ENCODE measurements at regions not wholly inside any gene's neighbourhood (a gene's known extent, or its start where the extent isn't known, plus 50 kb on each side); places are given as distances from the start of the nearest gene placed in this dataset.
A peak's percentile ranks its signal among the peaks of the same experiment; 100 is the strongest.

DNA sequence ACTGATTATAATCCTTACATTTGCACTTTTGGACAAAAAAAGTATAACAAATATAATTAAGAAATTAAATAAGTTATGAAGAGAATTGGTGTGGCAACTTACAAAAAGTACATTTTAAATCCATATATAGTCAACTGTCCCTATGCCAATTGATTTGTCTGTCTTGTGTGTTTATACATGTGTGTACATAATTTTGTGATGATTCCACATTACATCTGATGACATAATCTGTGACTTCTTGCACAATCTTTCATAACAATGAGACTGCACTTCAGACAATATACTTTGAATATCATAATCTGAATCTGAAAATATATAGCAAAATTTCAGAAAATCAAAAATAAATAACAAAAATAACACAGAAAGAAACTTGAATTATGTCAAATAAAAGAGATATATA lies 953.4 kb downstream of the FAT4 start:
- ATAC-seq (ENCODE audit: low FRiP score) (no peak), DNase-seq (no peak)
- Histone ChIP-seq H3K36me3 (ENCODE audit: control insufficient read depth in 1 of 2, insufficient read depth in 2 of 2, low read length in 1 of 2) (no peaks in the 10 kb centered on the region), H3K4me3 (ENCODE audit: low read length in 2 of 2) (no peak overlapping the region), H3K27ac (ENCODE audit: low read depth in 1 of 2, low read length in 2 of 2) (no peak overlapping the region), H3K27me3 (ENCODE audit: control insufficient read depth in 1 of 2, insufficient read depth in 2 of 2, low read length in 1 of 2) (no peaks in the 10 kb centered on the region), H3K9me3 (ENCODE audit: control insufficient read depth, low read length) (no peaks in the 10 kb centered on the region), H3K4me1 (ENCODE audit: control insufficient read depth in 1 of 2, insufficient read depth in 2 of 2, low read length in 2 of 2) (no peaks in the 10 kb centered on the region)
- intact Hi-C loops (cut with DNase I): no loop called here

DNA sequence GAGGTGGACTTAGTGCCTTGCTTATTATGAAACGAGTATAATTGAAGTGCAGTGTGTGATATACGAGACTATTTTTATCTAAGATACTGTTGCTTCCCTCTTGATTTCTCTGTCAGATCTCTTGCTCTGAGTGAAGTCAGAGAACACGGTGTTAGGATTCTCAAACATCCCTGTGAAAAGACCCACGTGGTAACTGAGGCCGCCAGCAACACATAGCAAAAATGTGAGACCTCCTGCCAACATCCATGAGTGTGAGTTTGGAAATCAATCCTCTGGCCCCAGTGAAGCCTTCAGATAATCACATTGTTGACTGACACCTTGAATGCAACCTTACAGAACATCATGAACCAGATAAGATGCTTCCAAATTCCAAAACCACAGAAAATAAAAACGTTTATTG lies 954.4 kb downstream of the FAT4 start:
- intact Hi-C loops (cut with DNase I): no loop called here
- DNase-seq (no peak), ATAC-seq (ENCODE audit: low FRiP score) (no peak)
- Histone ChIP-seq H3K27me3 (ENCODE audit: control insufficient read depth in 1 of 2, insufficient read depth in 2 of 2, low read length in 1 of 2) (no peaks in the 10 kb centered on the region), H3K4me1 (ENCODE audit: control insufficient read depth in 1 of 2, insufficient read depth in 2 of 2, low read length in 2 of 2) (no peaks in the 10 kb centered on the region), H3K9me3 (ENCODE audit: control insufficient read depth, low read length) (no peaks in the 10 kb centered on the region), H3K36me3 (ENCODE audit: control insufficient read depth in 1 of 2, insufficient read depth in 2 of 2, low read length in 1 of 2) (no peaks in the 10 kb centered on the region), H3K4me3 (ENCODE audit: low read length in 2 of 2) (no peak overlapping the region), H3K27ac (ENCODE audit: low read depth in 1 of 2, low read length in 2 of 2) (no peak overlapping the region)
- 41 to 43% methylated on average over 6 of the region's 6 CpGs for WGBS, 2 donors

DNA sequence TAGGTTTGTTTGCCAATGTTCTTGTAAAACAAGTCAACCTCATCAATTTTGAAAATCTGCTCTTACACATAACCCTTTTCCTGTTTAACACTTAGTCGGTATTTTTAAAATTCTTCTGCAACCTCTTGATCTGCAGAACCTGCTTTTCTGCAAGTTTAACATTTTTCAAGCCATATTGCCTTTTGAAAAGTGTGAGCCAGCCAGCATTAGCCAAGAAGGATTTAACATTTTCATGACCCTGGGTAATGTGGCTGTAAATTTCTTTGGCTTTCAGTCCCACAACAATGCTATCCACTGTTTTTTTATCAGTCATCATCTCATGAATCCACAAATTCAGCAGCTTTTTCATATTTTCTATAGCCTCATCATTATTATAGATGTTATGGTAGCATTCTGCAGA lies 956.5 kb downstream of the FAT4 start:
- H3K27ac ChIP-seq (ENCODE audit: low read depth in 1 of 2, low read length in 2 of 2): no peak overlapping the region
- intact Hi-C loops (cut with DNase I): no loop called here
- no peaks in the 10 kb centered on the region for H3K9me3 ChIP-seq (ENCODE audit: control insufficient read depth, low read length)
- WGBS, 2 donors: 21 to 27% methylated on average over 1 of the region's 1 CpG
- no peaks in the 10 kb centered on the region for H3K4me1 ChIP-seq (ENCODE audit: control insufficient read depth in 1 of 2, insufficient read depth in 2 of 2, low read length in 2 of 2)
- no peak for DNase-seq
- ATAC-seq (ENCODE audit: low FRiP score): no peak
- H3K4me3 ChIP-seq (ENCODE audit: low read length in 2 of 2): no peak overlapping the region
- no peaks in the 10 kb centered on the region for H3K36me3 ChIP-seq (ENCODE audit: control insufficient read depth in 1 of 2, insufficient read depth in 2 of 2, low read length in 1 of 2)
- no peaks in the 10 kb centered on the region for H3K27me3 ChIP-seq (ENCODE audit: control insufficient read depth in 1 of 2, insufficient read depth in 2 of 2, low read length in 1 of 2)

DNA sequence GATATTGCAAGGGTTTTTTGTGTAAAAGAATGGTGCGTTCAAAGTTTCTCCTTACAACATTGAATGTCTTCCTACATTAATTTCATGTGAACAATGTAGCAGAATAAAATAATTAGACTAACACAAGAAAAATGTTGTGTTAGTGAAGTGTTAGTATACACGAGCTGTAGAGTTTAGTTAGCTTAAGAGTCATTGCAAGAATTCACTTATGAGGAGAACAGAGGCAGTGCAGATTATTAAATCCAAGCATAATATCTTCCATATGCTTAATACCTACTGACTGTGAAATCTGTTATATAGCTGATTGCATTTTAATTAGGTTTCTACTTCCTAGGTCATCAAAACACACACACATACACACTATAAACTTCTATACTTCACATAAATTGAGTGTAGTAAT lies 959.0 kb downstream of the FAT4 start:
- H3K36me3 ChIP-seq (ENCODE audit: control insufficient read depth in 1 of 2, insufficient read depth in 2 of 2, low read length in 1 of 2): no peaks in the 10 kb centered on the region
- WGBS, 2 donors: 82 to 83% methylated on average over 2 of the region's 2 CpGs
- ATAC-seq (ENCODE audit: low FRiP score) (no peak), DNase-seq (no peak)
- H3K27me3 ChIP-seq (ENCODE audit: control insufficient read depth in 1 of 2, insufficient read depth in 2 of 2, low read length in 1 of 2): no peaks in the 10 kb centered on the region
- intact Hi-C loops (cut with DNase I): no loop called here
- no peak overlapping the region for H3K4me3 ChIP-seq (ENCODE audit: low read length in 2 of 2)
- H3K9me3 ChIP-seq (ENCODE audit: control insufficient read depth, low read length): no peaks in the 10 kb centered on the region
- no peak overlapping the region for H3K27ac ChIP-seq (ENCODE audit: low read depth in 1 of 2, low read length in 2 of 2)
- no peaks in the 10 kb centered on the region for H3K4me1 ChIP-seq (ENCODE audit: control insufficient read depth in 1 of 2, insufficient read depth in 2 of 2, low read length in 2 of 2)

DNA sequence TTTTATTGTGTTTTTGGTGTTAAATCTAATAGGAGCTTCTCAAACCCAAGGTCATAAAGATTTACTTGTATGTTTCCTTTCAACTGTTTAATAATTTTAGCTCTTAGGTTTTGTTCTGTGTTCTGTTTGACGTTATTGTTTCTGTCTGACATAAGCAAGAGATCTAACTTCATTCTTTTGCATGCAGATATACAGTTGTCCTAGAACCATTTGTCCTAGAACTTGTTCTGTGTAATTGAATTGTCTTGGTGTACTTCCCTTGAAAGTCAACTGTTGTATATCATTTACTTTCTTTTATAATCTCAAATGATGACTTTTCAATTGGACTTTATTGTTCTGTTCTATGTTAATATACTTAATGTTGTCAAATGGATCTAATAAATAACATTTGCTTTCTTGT lies 977.1 kb downstream of the FAT4 start:
- WGBS, 2 donors: 70 to 75% methylated on average over 1 of the region's 1 CpG
- no peaks in the 10 kb centered on the region for H3K36me3 ChIP-seq (ENCODE audit: control insufficient read depth in 1 of 2, insufficient read depth in 2 of 2, low read length in 1 of 2)
- H3K4me1 ChIP-seq (ENCODE audit: control insufficient read depth in 1 of 2, insufficient read depth in 2 of 2, low read length in 2 of 2): no peaks in the 10 kb centered on the region
- no peak for DNase-seq
- H3K27me3 ChIP-seq (ENCODE audit: control insufficient read depth in 1 of 2, insufficient read depth in 2 of 2, low read length in 1 of 2): no peaks in the 10 kb centered on the region
- H3K27ac ChIP-seq (ENCODE audit: low read depth in 1 of 2, low read length in 2 of 2): no peak overlapping the region
- no peak for ATAC-seq (ENCODE audit: low FRiP score)
- intact Hi-C loops (cut with DNase I): no loop called here
- no peak overlapping the region for H3K4me3 ChIP-seq (ENCODE audit: low read length in 2 of 2)
- H3K9me3 ChIP-seq (ENCODE audit: control insufficient read depth, low read length): no peaks in the 10 kb centered on the region

DNA sequence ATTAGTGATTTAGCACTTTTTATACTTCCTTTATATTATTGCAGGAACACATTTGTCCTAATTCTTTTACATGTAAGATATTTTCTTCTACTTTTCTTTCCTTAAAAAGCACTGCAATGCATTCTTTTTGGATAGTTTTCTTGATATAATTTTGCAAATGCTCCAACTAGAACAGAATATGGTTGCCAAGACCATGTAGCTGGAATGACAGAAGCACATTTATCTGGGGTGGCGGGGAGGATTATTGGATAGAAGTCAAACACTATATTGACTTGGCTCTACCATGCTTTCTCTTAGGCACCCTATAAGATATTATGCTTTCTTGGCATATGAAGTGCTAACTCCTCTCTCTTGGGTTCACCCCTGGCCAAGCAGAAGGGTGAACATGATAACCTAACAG lies 983.5 kb downstream of the FAT4 start:
- no peaks in the 10 kb centered on the region for H3K27me3 ChIP-seq (ENCODE audit: control insufficient read depth in 1 of 2, insufficient read depth in 2 of 2, low read length in 1 of 2)
- 0 to 6% methylated on average over 1 of the region's 1 CpG for WGBS, 2 donors
- H3K4me3 ChIP-seq (ENCODE audit: low read length in 2 of 2): no peak overlapping the region
- no peaks in the 10 kb centered on the region for H3K36me3 ChIP-seq (ENCODE audit: control insufficient read depth in 1 of 2, insufficient read depth in 2 of 2, low read length in 1 of 2)
- no peaks in the 10 kb centered on the region for H3K9me3 ChIP-seq (ENCODE audit: control insufficient read depth, low read length)
- intact Hi-C loops (cut with DNase I): no loop called here
- ATAC-seq (ENCODE audit: low FRiP score) (peak; percentile 33), DNase-seq (no peak)
- no peak overlapping the region for H3K27ac ChIP-seq (ENCODE audit: low read depth in 1 of 2, low read length in 2 of 2)
- H3K4me1 ChIP-seq (ENCODE audit: control insufficient read depth in 1 of 2, insufficient read depth in 2 of 2, low read length in 2 of 2): no peaks in the 10 kb centered on the region

DNA sequence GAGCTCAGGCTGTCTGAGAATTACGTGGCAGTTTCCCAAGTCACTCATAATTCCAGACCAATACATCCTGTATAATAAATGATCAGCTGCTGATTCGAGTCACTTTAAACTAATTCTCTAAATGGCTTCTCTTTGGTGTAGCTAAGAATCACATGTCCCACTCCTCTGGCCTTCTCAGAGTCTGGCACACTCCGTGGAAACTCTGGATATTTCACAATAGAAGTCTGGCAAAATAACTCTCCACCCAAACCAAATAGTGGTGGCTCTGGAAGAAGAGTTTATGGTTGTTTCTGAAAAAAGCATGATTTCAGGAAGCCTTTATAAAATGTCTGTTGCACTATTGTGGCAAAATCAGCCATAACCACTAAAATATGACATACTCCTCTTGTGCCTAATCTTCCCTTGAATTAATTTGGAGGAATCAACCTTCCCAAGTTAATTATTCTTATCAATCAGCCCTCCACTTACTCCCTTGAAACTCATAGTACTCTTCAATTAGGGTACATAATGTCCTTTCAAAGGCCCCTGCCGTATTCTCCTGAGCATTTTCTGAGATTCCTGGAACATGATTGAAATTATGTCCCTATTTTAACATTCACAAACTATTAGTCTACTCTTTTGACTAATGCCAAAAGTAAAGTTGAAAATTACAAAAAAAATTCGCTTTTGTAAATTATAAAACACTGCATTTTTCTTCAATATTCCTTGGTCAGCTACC lies 991.6 kb downstream of the FAT4 start:
- DNase-seq: peak in 1 of 2 donors; percentile 48
- intact Hi-C loops (cut with DNase I): loop anchor here in 1 of 2 donors (5.0 kb wide), 1 partner anchor 41 kb away; no protein-coding TSS in a partner anchor
- Histone ChIP-seq H3K9me3 (ENCODE audit: control insufficient read depth, low read length) (no peaks in the 10 kb centered on the region), H3K27ac (ENCODE audit: low read depth in 1 of 2, low read length in 2 of 2) (no peak overlapping the region), H3K4me3 (ENCODE audit: low read length in 2 of 2) (no peak overlapping the region), H3K36me3 (ENCODE audit: control insufficient read depth in 1 of 2, insufficient read depth in 2 of 2, low read length in 1 of 2) (no peaks in the 10 kb centered on the region), H3K4me1 (ENCODE audit: control insufficient read depth in 1 of 2, insufficient read depth in 2 of 2, low read length in 2 of 2) (peaks cover 0 to 3% of the 10 kb centered on the region in 2 donors), H3K27me3 (ENCODE audit: control insufficient read depth in 1 of 2, insufficient read depth in 2 of 2, low read length in 1 of 2) (no peaks in the 10 kb centered on the region)
- 31 to 39% methylated on average over 5 of the region's 5 CpGs for WGBS, 2 donors
- peak; percentile 93 for ATAC-seq (ENCODE audit: low FRiP score)

DNA sequence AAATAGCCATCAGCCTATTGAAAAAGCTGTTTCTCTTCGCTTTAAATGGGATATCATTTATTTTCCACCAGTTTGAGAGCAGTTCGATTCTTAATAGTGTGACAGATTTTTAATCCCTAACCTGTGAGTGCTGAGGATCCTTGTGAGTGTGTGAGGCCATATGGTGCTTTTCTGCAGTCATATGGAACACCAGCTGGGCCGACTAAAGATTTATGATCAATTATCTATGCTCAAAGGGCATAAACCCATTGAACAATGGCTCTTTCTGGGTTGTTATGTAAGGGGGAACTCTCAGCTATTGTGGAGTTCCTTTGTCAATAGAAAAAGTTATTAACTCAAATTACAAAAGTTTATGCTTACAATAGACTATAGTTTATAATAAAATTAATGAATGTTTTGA lies 1003.6 kb downstream of the FAT4 start:
- Histone ChIP-seq H3K4me3 (ENCODE audit: low read length in 2 of 2) (no peak overlapping the region), H3K4me1 (ENCODE audit: control insufficient read depth in 1 of 2, insufficient read depth in 2 of 2, low read length in 2 of 2) (no peaks in the 10 kb centered on the region), H3K36me3 (ENCODE audit: control insufficient read depth in 1 of 2, insufficient read depth in 2 of 2, low read length in 1 of 2) (no peaks in the 10 kb centered on the region), H3K9me3 (ENCODE audit: control insufficient read depth, low read length) (no peaks in the 10 kb centered on the region), H3K27ac (ENCODE audit: low read depth in 1 of 2, low read length in 2 of 2) (no peak overlapping the region), H3K27me3 (ENCODE audit: control insufficient read depth in 1 of 2, insufficient read depth in 2 of 2, low read length in 1 of 2) (no peaks in the 10 kb centered on the region)
- no peak for ATAC-seq (ENCODE audit: low FRiP score)
- WGBS, 2 donors: 67 to 85% methylated on average over 3 of the region's 3 CpGs
- no peak for DNase-seq
- intact Hi-C loops (cut with DNase I): no loop called here

DNA sequence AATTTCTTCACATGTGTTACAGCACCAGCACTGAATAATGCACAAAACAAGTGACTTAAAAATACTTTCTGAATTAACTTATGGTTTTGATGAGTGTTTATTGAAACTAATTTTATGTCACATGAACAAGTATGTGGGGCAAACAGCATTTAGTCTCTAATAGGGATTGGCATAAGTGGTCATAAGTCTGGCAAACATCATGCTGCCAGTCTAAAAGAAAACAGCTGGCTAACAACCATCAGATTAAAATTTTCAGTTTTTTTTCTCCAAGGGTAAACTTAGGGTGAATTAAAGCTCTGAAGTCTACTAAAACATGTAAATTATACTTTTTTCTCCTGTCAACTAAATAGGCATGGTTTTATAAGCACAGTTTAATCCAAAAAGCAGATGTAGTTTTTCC lies 1014.2 kb downstream of the FAT4 start:
- DNase-seq: no peak
- Histone ChIP-seq H3K27me3 (ENCODE audit: control insufficient read depth in 1 of 2, insufficient read depth in 2 of 2, low read length in 1 of 2) (no peaks in the 10 kb centered on the region), H3K36me3 (ENCODE audit: control insufficient read depth in 1 of 2, insufficient read depth in 2 of 2, low read length in 1 of 2) (no peaks in the 10 kb centered on the region), H3K4me3 (ENCODE audit: low read length in 2 of 2) (no peak overlapping the region), H3K27ac (ENCODE audit: low read depth in 1 of 2, low read length in 2 of 2) (no peak overlapping the region), H3K4me1 (ENCODE audit: control insufficient read depth in 1 of 2, insufficient read depth in 2 of 2, low read length in 2 of 2) (no peaks in the 10 kb centered on the region), H3K9me3 (ENCODE audit: control insufficient read depth, low read length) (no peaks in the 10 kb centered on the region)
- ATAC-seq (ENCODE audit: low FRiP score): no peak
- intact Hi-C loops (cut with DNase I): no loop called here
